Right atrium auricular region (tissue), 2 donors: ENCODE measurements at regions not wholly inside any gene's neighbourhood (a gene's known extent, or its start where the extent isn't known, plus 50 kb on each side); places are given as distances from the start of the nearest gene placed in this dataset.

Experiments
- DNase-seq: peaks from one replicate; pipeline ENCODE4 v3.0.0-alpha.2; 2019; ENCODE audit warnings: low spot score
- H3K27ac ChIP-seq, 2 donors: fragments of 200-600 bp; sonication (generic); 1 replicate in 1 of 2; 2 replicates in 1 of 2; pipeline ENCODE4 v1.5.1; 2016 to 2019
- H3K27me3 ChIP-seq, 2 donors: fragments of 200-600 bp; sonication (generic); one replicate each; pipeline versions ENCODE4 v1.5.1 to v1.6.0; 2017 to 2019
- H3K36me3 ChIP-seq: fragments of 200-600 bp; sonication (generic); one replicate; pipeline ENCODE4 v1.5.1; 2016
- H3K4me1 ChIP-seq, 2 donors: fragments of 200-600 bp; sonication (generic); one replicate each; pipeline versions ENCODE4 v1.5.1 to v1.6.0; 2017 to 2019
- H3K4me3 ChIP-seq, 2 donors: fragments of 200-600 bp; sonication (generic); 1 replicate in 1 of 2; 2 replicates in 1 of 2; pipeline ENCODE4 v1.5.1; 2017 to 2019; ENCODE audit warnings: mild to moderate bottlenecking in 1 of 2, moderate library complexity in 1 of 2
- H3K9me3 ChIP-seq, 2 donors: fragments of 200-600 bp; sonication (generic); one replicate each; pipeline ENCODE4 v1.5.1; 2019
- TF ChIP-seq, protein P1 (sequence below), 2 donors: fragments of 200-600 bp; sonication (generic); IDR thresholded peaks; one replicate each; pipeline ENCODE4 v1.5.1; 2019; ENCODE audit warnings: antibody characterized with exemption in 2 of 2

DNA sequence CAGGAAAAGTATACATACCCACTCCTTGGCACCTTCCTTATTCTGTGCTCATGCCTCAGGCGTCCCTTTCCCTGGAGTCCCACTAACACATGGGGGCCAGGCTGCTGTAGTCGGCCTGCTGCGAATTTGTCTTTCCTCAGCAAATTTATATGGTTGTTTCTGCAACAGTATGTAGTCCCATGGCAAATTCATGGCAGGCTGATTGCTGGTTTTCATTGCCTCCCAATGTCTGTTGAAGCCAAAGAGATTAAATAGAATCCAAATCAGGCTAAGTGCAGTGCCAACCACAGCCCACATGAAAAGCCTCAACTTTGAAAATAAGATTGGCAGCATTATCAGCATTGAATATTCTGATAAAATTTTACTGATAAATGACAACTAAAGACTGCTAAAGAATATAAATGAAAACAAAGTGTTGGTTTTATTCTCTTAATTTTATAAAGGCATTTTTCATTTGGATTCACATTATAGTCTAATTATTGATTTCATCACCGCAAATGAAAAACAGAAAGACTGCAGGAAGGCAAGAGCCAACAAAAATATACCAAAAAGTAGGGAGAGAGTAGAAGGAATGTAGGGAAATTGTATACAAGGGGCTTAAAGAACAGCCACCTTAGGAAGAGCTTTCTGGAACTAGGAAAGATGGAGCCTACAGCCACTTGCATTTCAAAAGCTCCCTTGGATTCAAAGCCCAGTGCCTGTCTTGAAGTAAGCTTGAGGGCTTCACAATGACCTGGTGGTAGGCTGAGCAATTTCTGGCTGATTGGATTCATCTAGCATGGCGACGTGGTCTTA, 283.7 kb upstream of the MMADHC start:
- no peaks in the 10 kb centered on the region for H3K36me3 ChIP-seq
- TF ChIP-seq, protein P1, sequence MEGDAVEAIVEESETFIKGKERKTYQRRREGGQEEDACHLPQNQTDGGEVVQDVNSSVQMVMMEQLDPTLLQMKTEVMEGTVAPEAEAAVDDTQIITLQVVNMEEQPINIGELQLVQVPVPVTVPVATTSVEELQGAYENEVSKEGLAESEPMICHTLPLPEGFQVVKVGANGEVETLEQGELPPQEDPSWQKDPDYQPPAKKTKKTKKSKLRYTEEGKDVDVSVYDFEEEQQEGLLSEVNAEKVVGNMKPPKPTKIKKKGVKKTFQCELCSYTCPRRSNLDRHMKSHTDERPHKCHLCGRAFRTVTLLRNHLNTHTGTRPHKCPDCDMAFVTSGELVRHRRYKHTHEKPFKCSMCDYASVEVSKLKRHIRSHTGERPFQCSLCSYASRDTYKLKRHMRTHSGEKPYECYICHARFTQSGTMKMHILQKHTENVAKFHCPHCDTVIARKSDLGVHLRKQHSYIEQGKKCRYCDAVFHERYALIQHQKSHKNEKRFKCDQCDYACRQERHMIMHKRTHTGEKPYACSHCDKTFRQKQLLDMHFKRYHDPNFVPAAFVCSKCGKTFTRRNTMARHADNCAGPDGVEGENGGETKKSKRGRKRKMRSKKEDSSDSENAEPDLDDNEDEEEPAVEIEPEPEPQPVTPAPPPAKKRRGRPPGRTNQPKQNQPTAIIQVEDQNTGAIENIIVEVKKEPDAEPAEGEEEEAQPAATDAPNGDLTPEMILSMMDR (IDR thresholded peaks at IDR 0.05): no peak
- no peak for DNase-seq
- H3K9me3 ChIP-seq: peaks cover 0 to 17% of the 10 kb centered on the region in 2 donors
- H3K27ac ChIP-seq: no peak overlapping the region
- no peak overlapping the region for H3K4me3 ChIP-seq
- H3K4me1 ChIP-seq: no peaks in the 10 kb centered on the region
- no peaks in the 10 kb centered on the region for H3K27me3 ChIP-seq

DNA sequence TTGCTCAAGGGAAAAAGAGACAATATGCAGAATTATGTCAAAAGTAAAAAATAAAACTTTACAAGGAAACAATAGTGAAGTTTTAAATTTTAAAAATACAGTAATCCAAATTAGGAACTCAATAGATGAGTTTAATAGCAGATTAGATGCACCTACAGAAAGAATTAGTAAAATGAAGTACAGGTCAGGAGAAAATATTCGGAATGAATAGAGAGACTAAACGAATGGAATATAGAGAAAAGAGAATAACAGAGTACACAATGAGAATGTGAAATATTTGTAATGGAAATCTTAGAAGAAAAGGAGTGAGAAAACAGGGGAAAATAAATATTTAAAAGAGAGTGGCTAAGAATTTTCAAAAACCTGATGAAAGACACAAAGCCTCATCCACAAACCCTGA, 275.7 kb upstream of the MMADHC start:
- TF ChIP-seq, protein P1 (IDR thresholded peaks at IDR 0.05): no peak
- no peak for DNase-seq
- H3K27ac ChIP-seq: no peak overlapping the region
- no peaks in the 10 kb centered on the region for H3K36me3 ChIP-seq
- H3K4me3 ChIP-seq: no peak overlapping the region
- no peaks in the 10 kb centered on the region for H3K4me1 ChIP-seq
- no peaks in the 10 kb centered on the region for H3K27me3 ChIP-seq
- peaks cover 0 to under 1% of the 10 kb centered on the region in 2 donors for H3K9me3 ChIP-seq

DNA sequence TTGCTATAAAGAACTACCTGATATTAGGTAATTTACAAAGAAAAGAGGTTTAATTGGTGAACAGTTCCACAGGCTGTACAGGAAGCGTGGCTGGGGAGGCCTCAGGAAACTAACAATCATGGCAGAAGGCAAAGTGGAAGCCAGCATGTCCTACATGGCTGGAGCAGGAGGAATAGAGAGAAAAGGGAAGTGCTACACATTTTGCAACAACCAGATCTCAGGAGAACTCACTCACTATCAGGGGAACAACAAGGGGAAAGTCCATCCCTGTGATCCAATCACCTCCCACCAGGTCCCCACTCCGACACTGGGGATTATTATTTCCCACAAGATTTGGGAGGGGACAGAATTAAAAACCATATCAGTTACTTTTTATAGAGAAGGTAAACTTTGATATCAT, 273.5 kb upstream of the MMADHC start:
- DNase-seq: no peak
- H3K4me3 ChIP-seq: no peak overlapping the region
- no peak overlapping the region for H3K27ac ChIP-seq
- TF ChIP-seq, protein P1 (IDR thresholded peaks at IDR 0.05): no peak
- H3K27me3 ChIP-seq: no peaks in the 10 kb centered on the region
- H3K9me3 ChIP-seq: no peaks in the 10 kb centered on the region
- no peaks in the 10 kb centered on the region for H3K36me3 ChIP-seq
- no peaks in the 10 kb centered on the region for H3K4me1 ChIP-seq

DNA sequence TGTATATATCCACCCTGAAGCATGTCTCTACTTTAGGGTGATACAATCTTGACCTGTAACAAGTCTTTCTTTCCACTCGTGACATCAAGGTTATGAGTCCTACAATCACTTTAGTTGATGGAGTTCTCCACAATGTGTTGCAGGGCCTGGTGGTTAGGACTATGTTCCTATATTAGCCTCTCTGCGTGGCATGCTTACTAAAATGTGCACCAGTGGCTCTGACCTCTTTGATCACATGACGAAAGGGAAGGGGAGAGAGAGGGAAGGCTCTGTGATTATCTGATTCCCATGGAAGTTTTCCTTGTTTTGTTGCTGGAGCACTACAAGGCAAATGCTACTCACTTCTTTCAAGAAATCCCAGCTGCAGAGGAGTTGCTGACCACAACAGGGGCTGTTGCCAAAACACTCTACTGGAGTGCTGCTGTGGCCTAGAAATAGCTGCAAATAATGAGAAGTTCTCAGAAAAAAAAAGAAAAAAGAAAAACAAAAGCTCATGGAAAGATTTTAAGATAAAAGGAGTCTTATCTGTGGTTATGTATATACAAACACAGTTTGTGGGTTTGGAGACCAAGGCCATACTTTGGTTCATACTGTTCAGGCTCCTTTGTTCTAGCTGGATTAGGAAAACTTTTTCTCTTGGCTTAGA, 272.8 kb upstream of the MMADHC start:
- TF ChIP-seq, protein P1 (IDR thresholded peaks at IDR 0.05): no peak

DNA sequence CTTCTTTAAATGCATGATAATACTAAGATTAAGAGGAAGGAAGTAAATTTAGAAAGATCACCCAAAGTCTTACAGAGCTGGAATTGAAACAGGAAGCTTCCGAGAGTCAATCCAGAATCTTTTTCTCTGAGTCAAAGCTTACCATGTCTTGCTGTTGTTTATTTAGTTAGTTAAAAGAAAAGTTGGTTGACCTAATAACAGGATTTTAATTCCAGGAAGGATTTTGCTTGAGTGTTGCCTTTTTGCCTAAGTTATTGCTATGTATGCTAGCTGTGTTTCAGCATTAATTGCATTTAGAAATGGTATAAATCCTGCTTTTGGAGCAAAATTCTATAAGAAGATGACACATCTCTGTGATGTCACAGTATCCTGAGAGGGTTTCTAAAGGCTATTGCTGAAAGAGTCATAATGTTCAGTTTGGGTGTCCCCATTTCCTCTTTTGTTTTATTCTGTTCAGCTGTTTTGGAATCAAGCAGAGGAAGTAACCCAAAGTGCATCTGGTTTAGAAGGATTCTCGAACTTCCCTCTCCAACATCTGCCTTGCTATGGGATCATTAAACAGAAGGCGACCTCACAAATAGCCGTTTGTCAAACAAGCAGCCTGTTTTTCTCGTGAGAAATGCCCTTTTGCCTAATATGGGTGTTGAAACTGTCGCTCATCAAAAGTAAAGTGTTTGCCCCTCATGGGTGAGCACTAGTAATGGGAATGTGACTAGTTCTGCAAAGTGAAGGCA, 271.5 kb upstream of the MMADHC start:
- Histone ChIP-seq H3K36me3 (no peaks in the 10 kb centered on the region), H3K4me3 (no peak overlapping the region), H3K27me3 (no peaks in the 10 kb centered on the region), H3K27ac (no peak overlapping the region), H3K9me3 (no peaks in the 10 kb centered on the region), H3K4me1 (no peaks in the 10 kb centered on the region)
- TF ChIP-seq, protein P1 (IDR thresholded peaks at IDR 0.05): no peak
- DNase-seq: no peak

More for the DNA sequence above, 272.8 kb upstream of the MMADHC start:
- no peak for DNase-seq
- Histone ChIP-seq H3K4me3 (no peak overlapping the region), H3K36me3 (no peaks in the 10 kb centered on the region), H3K27me3 (no peaks in the 10 kb centered on the region), H3K9me3 (no peaks in the 10 kb centered on the region), H3K4me1 (no peaks in the 10 kb centered on the region), H3K27ac (no peak overlapping the region)
